Activated CD8-positive, alpha-beta memory T cell treated with anti-CD3 and anti-CD28 coated beads, Interleukin-2, amount 10 ng/mL, durations not matched to agents 7 days and 5 days (primary cell): ENCODE measurements at regions not wholly inside any gene's neighbourhood (a gene's known extent, or its start where the extent isn't known, plus 50 kb on each side); places are given as distances from the start of the nearest gene placed in this dataset.
"Not testable (repeated sequence)": the region's sequence is repeated elsewhere in the genome, so short reads cannot be mapped to it uniquely, and the experiment has no call there.

Experiments used
- ATAC-seq: fragments of 150-1000 bp; cut with Tn5 transposase; one replicate; pipeline ENCODE4 v1.10.0; 2021; ENCODE audit warnings: moderate library complexity
- CTCF ChIA-PET: fragments of 350-600 bp; sonication (Branson Sonifier 250); formaldehyde crosslinking; loops from one replicate; lab custom pipeline; 2021; ENCODE audit warnings: antibody characterized with exemption; lab: Charles Lee
- DNase-seq: peaks from one replicate; pipeline ENCODE4 v3.0.0-alpha.2; 2020
- H3K27ac Mint-ChIP-seq: one replicate; pipeline ENCODE4 v1.8.0; 2021; ENCODE audit warnings: mild to moderate bottlenecking, mixed read lengths
- H3K27me3 Mint-ChIP-seq: one replicate; pipeline ENCODE4 v1.8.0; 2021; ENCODE audit warnings: mixed read lengths
- H3K36me3 Mint-ChIP-seq: one replicate; pipeline ENCODE4 v1.8.0; 2021; ENCODE audit warnings: mild to moderate bottlenecking, mixed read lengths
- H3K4me1 Mint-ChIP-seq: one replicate; pipeline ENCODE4 v1.8.0; 2021; ENCODE audit warnings: mixed read lengths
- H3K4me3 Mint-ChIP-seq: one replicate; pipeline ENCODE4 v1.8.0; 2021; ENCODE audit warnings: mild to moderate bottlenecking, moderate library complexity, mixed read lengths
- H3K9me3 Mint-ChIP-seq: one replicate; pipeline ENCODE4 v1.8.0; 2022; ENCODE audit warnings: low read depth, mixed read lengths

GRCh38 chr22:27250886-27251285 is 550.7 kb downstream of the MN1 start:
- DNase-seq (no peak), ATAC-seq (no peak)
- Mint-ChIP-seq H3K4me3 (no peak overlapping the region), H3K27ac (no peak overlapping the region), H3K36me3 (no peaks in the 10 kb centered on the region), H3K9me3 (peaks cover 6% of the 10 kb centered on the region), H3K4me1 (peaks cover 5% of the 10 kb centered on the region), H3K27me3 (no peaks in the 10 kb centered on the region)
- CTCF ChIA-PET = no interaction called here

- Mint-ChIP-seq H3K9me3 (peaks cover 3% of the 10 kb centered on the region), H3K4me3 (no peak overlapping the region), H3K27ac (no peak overlapping the region), H3K36me3 (no peaks in the 10 kb centered on the region), H3K27me3 (no peaks in the 10 kb centered on the region), H3K4me1 (peaks cover 5% of the 10 kb centered on the region)
- ATAC-seq (no peak), DNase-seq (no peak)
- CTCF ChIA-PET = no interaction called here
Observed at GRCh38 chr22:27251563-27251962, 550.0 kb downstream of the MN1 start.

- DNase-seq = no peak
- no peak overlapping the region for H3K27ac Mint-ChIP-seq
- peaks cover 3% of the 10 kb centered on the region for H3K4me1 Mint-ChIP-seq
- CTCF ChIA-PET = no interaction called here
- H3K4me3 Mint-ChIP-seq = no peak overlapping the region
- H3K36me3 Mint-ChIP-seq = no peaks in the 10 kb centered on the region
- H3K27me3 Mint-ChIP-seq = no peaks in the 10 kb centered on the region
- no peaks in the 10 kb centered on the region for H3K9me3 Mint-ChIP-seq
- no peak for ATAC-seq
Observed at GRCh38 chr22:27252282-27253049, 549.1 kb downstream of the MN1 start.

- ATAC-seq (no peak), DNase-seq (no peak)
- Mint-ChIP-seq H3K36me3 (no peaks in the 10 kb centered on the region), H3K9me3 (no peaks in the 10 kb centered on the region), H3K27ac (no peak overlapping the region), H3K4me3 (no peak overlapping the region), H3K4me1 (no peaks in the 10 kb centered on the region), H3K27me3 (no peaks in the 10 kb centered on the region)
- CTCF ChIA-PET = no interaction called here
Observed at GRCh38 chr22:27253108-27253902, 548.3 kb downstream of the MN1 start.

- H3K4me1 Mint-ChIP-seq, H3K9me3 Mint-ChIP-seq, H3K27me3 Mint-ChIP-seq, ATAC-seq, H3K36me3 Mint-ChIP-seq, CTCF ChIA-PET, DNase-seq, H3K27ac Mint-ChIP-seq, H3K4me3 Mint-ChIP-seq: not testable (repeated sequence)
Observed at GRCh38 chr22:27254063-27254462, 547.5 kb downstream of the MN1 start.

- no peaks in the 10 kb centered on the region for H3K9me3 Mint-ChIP-seq
Observed at GRCh38 chr22:27255580-27255979, 546.0 kb downstream of the MN1 start.

GRCh38 chr22:27257987-27258386 is 543.6 kb downstream of the MN1 start:
- H3K4me3 Mint-ChIP-seq = no peak overlapping the region
- no peak overlapping the region for H3K27ac Mint-ChIP-seq
- H3K9me3 Mint-ChIP-seq = no peaks in the 10 kb centered on the region
- no peaks in the 10 kb centered on the region for H3K4me1 Mint-ChIP-seq
- no peaks in the 10 kb centered on the region for H3K27me3 Mint-ChIP-seq
- CTCF ChIA-PET = no interaction called here
- DNase-seq (no peak), ATAC-seq (no peak)
- no peaks in the 10 kb centered on the region for H3K36me3 Mint-ChIP-seq

More at GRCh38 chr22:27255580-27255979, 546.0 kb downstream of the MN1 start:
- Mint-ChIP-seq H3K27ac (no peak overlapping the region), H3K27me3 (no peaks in the 10 kb centered on the region), H3K4me1 (no peaks in the 10 kb centered on the region), H3K36me3 (no peaks in the 10 kb centered on the region), H3K4me3 (no peak overlapping the region)
- DNase-seq = no peak
- CTCF ChIA-PET = no interaction called here
- ATAC-seq = no peak

- Mint-ChIP-seq H3K9me3 (no peaks in the 10 kb centered on the region), H3K27me3 (no peaks in the 10 kb centered on the region), H3K36me3 (no peaks in the 10 kb centered on the region), H3K27ac (no peak overlapping the region), H3K4me1 (no peaks in the 10 kb centered on the region), H3K4me3 (no peak overlapping the region)
- ATAC-seq (no peak), DNase-seq (no peak)
- CTCF ChIA-PET = no interaction called here
Observed at GRCh38 chr22:27258616-27259172, 542.9 kb downstream of the MN1 start.

GRCh38 chr22:27259433-27259832 is 542.1 kb downstream of the MN1 start:
- CTCF ChIA-PET = no interaction called here
- Mint-ChIP-seq H3K27me3 (no peaks in the 10 kb centered on the region), H3K4me3 (no peak overlapping the region), H3K4me1 (no peaks in the 10 kb centered on the region), H3K9me3 (no peaks in the 10 kb centered on the region), H3K36me3 (no peaks in the 10 kb centered on the region), H3K27ac (no peak overlapping the region)
- ATAC-seq (no peak), DNase-seq (no peak)

GRCh38 chr22:27260087-27260698 is 541.4 kb downstream of the MN1 start:
- DNase-seq (no peak), ATAC-seq (no peak)
- H3K4me3 Mint-ChIP-seq = no peak overlapping the region
- CTCF ChIA-PET = no interaction called here
- H3K27ac Mint-ChIP-seq = no peak overlapping the region
- no peaks in the 10 kb centered on the region for H3K27me3 Mint-ChIP-seq
- no peaks in the 10 kb centered on the region for H3K36me3 Mint-ChIP-seq
- H3K4me1 Mint-ChIP-seq = no peaks in the 10 kb centered on the region
- H3K9me3 Mint-ChIP-seq = no peaks in the 10 kb centered on the region

- Mint-ChIP-seq H3K36me3 (no peaks in the 10 kb centered on the region), H3K4me3 (no peak overlapping the region), H3K27me3 (no peaks in the 10 kb centered on the region), H3K4me1 (no peaks in the 10 kb centered on the region), H3K9me3 (no peaks in the 10 kb centered on the region), H3K27ac (no peak overlapping the region)
- DNase-seq = no peak
- CTCF ChIA-PET = no interaction called here
- no peak for ATAC-seq
Observed at GRCh38 chr22:27262361-27262760, 539.2 kb downstream of the MN1 start.

- Mint-ChIP-seq H3K4me1 (no peaks in the 10 kb centered on the region), H3K4me3 (no peak overlapping the region), H3K27me3 (no peaks in the 10 kb centered on the region), H3K27ac (no peak overlapping the region), H3K9me3 (no peaks in the 10 kb centered on the region), H3K36me3 (no peaks in the 10 kb centered on the region)
- ATAC-seq (no peak), DNase-seq (no peak)
- CTCF ChIA-PET = no interaction called here
Observed at GRCh38 chr22:27264184-27264583, 537.4 kb downstream of the MN1 start.

GRCh38 chr22:27267145-27267544 is 534.4 kb downstream of the MN1 start:
- H3K4me3 Mint-ChIP-seq = no peak overlapping the region
- no peaks in the 10 kb centered on the region for H3K27me3 Mint-ChIP-seq
- DNase-seq = no peak
- H3K9me3 Mint-ChIP-seq = no peaks in the 10 kb centered on the region
- no peaks in the 10 kb centered on the region for H3K4me1 Mint-ChIP-seq
- no peak for ATAC-seq
- H3K27ac Mint-ChIP-seq = no peak overlapping the region
- H3K36me3 Mint-ChIP-seq = no peaks in the 10 kb centered on the region
- CTCF ChIA-PET = no interaction called here
